IMR-90 (cell line): ENCODE measurements at regions not wholly inside any gene's neighbourhood (a gene's known extent, or its start where the extent isn't known, plus 50 kb on each side); places are given as distances from the start of the nearest gene placed in this dataset.
A peak's percentile ranks its signal among the peaks of the same experiment; 100 is the strongest.

Experiments
- ATAC-seq: fragments of 200-7000 bp; cut with Tn5 transposase; 2 replicates; pipeline ENCODE4 v1.9.1; 2020; ENCODE audit warnings: low read depth, mild to moderate bottlenecking, moderate library complexity
- BruUV-seq: library from RNA; stranded (reverse); fragments of 400-500 nt; replicated peaks from 2 replicates; lab custom pipeline; 2021; lab: Mats Ljungman, UMichigan
- CTCF ChIA-PET: fragments of 300-600 bp; formaldehyde crosslinking; extraction: SDS; loops from one replicate; lab custom pipeline; 2021; ENCODE audit warnings: antibody characterized with exemption; lab: Yijun Ruan, JAX
- POLR2A ChIA-PET: fragments of 300-600 bp; sonication (Branson Sonifier 250); formaldehyde crosslinking; loops from one replicate; lab custom pipeline; 2022; ENCODE audit warnings: antibody characterized with exemption; ENCODE audit not compliant: unreplicated experiment; lab: Charles Lee
- DNase-seq: peaks from one replicate; pipeline ENCODE4 v3.0.0; 2013
- H2AFZ ChIP-seq: replicated peaks from 2 replicates; pipeline ENCODE3; 2013; ENCODE audit warnings: low read length, mild to moderate bottlenecking; ENCODE audit not compliant: poor library complexity
- H2AK5ac ChIP-seq: 2 replicates; pipeline ENCODE4 v1.6.1; 2013; ENCODE audit warnings: low read depth, low read length, inconsistent platforms
- H2AK9ac ChIP-seq: replicated peaks from 2 replicates; pipeline ENCODE3; 2013; ENCODE audit warnings: mild to moderate bottlenecking, low read depth, low read length, moderate library complexity; ENCODE audit not compliant: poor library complexity
- H2BK120ac ChIP-seq: 2 replicates; pipeline ENCODE4 v1.6.1; 2013; ENCODE audit warnings: low read depth, low read length, inconsistent platforms
- H2BK15ac ChIP-seq: 3 replicates; pipeline ENCODE4 v1.6.1; 2013; ENCODE audit warnings: low read depth, low read length, inconsistent platforms
- H2BK20ac ChIP-seq: 2 replicates; pipeline ENCODE4 v1.6.1; 2013; ENCODE audit warnings: low read depth, mild to moderate bottlenecking, inconsistent platforms, low read length, moderate library complexity
- H2BK5ac ChIP-seq: 2 replicates; pipeline ENCODE4 v1.6.1; 2013; ENCODE audit warnings: mild to moderate bottlenecking, low read depth, low read length, inconsistent platforms; ENCODE audit not compliant: poor library complexity, severe bottlenecking
- H3K14ac ChIP-seq: replicated peaks from 2 replicates; pipeline ENCODE4 v1.6.1; 2013; ENCODE audit warnings: low read depth, low read length, inconsistent platforms
- H3K18ac ChIP-seq: 2 replicates; pipeline ENCODE4 v1.6.1; 2013; ENCODE audit warnings: low read depth, low read length, control low read depth
- H3K23ac ChIP-seq: 2 replicates; pipeline ENCODE4 v1.6.1; 2013; ENCODE audit warnings: low read depth, low read length, inconsistent platforms
- H3K27ac ChIP-seq: 2 replicates; pipeline ENCODE4 v1.5.1; 2013; ENCODE audit warnings: mild to moderate bottlenecking, control low read depth, low read length; ENCODE audit not compliant: insufficient read depth
- H3K27me3 ChIP-seq: 2 replicates; pipeline ENCODE4 v1.6.1; 2013; ENCODE audit warnings: low read length; ENCODE audit not compliant: control insufficient read depth, insufficient read depth
- H3K36me3 ChIP-seq: 2 replicates; pipeline ENCODE4 v1.6.1; 2013; ENCODE audit warnings: low read length, mixed read lengths; ENCODE audit not compliant: control insufficient read depth, insufficient read depth
- H3K4ac ChIP-seq: 2 replicates; pipeline ENCODE4 v1.6.1; 2013; ENCODE audit warnings: low read depth, low read length, inconsistent platforms
- H3K4me1 ChIP-seq: 2 replicates; pipeline ENCODE4 v1.6.1; 2013; ENCODE audit warnings: low read length, mixed read lengths; ENCODE audit not compliant: control insufficient read depth, insufficient read depth
- H3K4me2 ChIP-seq: 2 replicates; pipeline ENCODE4 v1.6.1; 2013; ENCODE audit warnings: low read depth, mild to moderate bottlenecking, control low read depth, low read length, moderate library complexity
- H3K4me3 ChIP-seq: 2 replicates; pipeline ENCODE4 v1.5.1; 2013; ENCODE audit warnings: low read depth, mild to moderate bottlenecking, control low read depth, low read length, moderate library complexity; ENCODE audit not compliant: insufficient read depth
- H3K56ac ChIP-seq: 2 replicates; pipeline ENCODE4 v1.6.1; 2013; ENCODE audit warnings: low read length, inconsistent platforms; ENCODE audit not compliant: insufficient read depth; ENCODE audit errors: extremely low read depth
- H3K79me1 ChIP-seq, 2 experiments: 2 replicates each; pipeline ENCODE4 v1.6.1; 2013; ENCODE audit warnings: low read length in 2 of 2, inconsistent platforms in 1 of 2, low read depth in 1 of 2
- H3K9ac ChIP-seq: 2 replicates; pipeline ENCODE4 v1.6.1; 2013; ENCODE audit warnings: low read depth, low read length, control low read depth
- H3K9me1 ChIP-seq: 2 replicates; pipeline ENCODE4 v1.6.1; 2013; ENCODE audit warnings: low read length, inconsistent platforms; ENCODE audit not compliant: insufficient read depth
- H3K9me3 ChIP-seq: 2 replicates; pipeline ENCODE4 v1.6.1; 2013; ENCODE audit warnings: low read length; ENCODE audit not compliant: control insufficient read depth, insufficient read depth
- H4K20me1 ChIP-seq: 2 replicates; pipeline ENCODE4 v1.6.1; 2013; ENCODE audit warnings: low read length, inconsistent platforms; ENCODE audit not compliant: insufficient read depth
- H4K5ac ChIP-seq: 2 replicates; pipeline ENCODE4 v1.6.1; 2013; ENCODE audit warnings: mild to moderate bottlenecking, low read depth, low read length, control low read depth
- H4K8ac ChIP-seq, 2 experiments: 2 replicates each; pipeline ENCODE4 v1.6.1; 2013; ENCODE audit warnings: low read depth in 2 of 2, low read length in 2 of 2, control low read depth in 1 of 2, inconsistent platforms in 1 of 2
- H4K91ac ChIP-seq: 2 replicates; pipeline ENCODE4 v1.6.1; 2013; ENCODE audit warnings: low read depth, low read length, inconsistent platforms; ENCODE audit not compliant: insufficient read depth
- FOS ChIP-seq: fragments of 150-350 bp; IDR thresholded peaks from 2 replicates; pipeline ENCODE4 v1.6.1; 2016; ENCODE audit warnings: low read depth, low read length
- RAD21 ChIP-seq: IDR thresholded peaks from 2 replicates; pipeline ENCODE4 v1.6.1; 2012; ENCODE audit warnings: low read length, improper control_type of control experiment
- RFX5 ChIP-seq: IDR thresholded peaks from 2 replicates; pipeline ENCODE4 v1.8.0; 2012; ENCODE audit warnings: low read depth, mild to moderate bottlenecking, low read length, moderate library complexity
- SMC3 ChIP-seq: fragments of 150-350 bp; IDR thresholded peaks from 2 replicates; pipeline ENCODE4 v1.6.1; 2016; ENCODE audit warnings: low read depth, mild to moderate bottlenecking, antibody characterized with exemption, low read length, moderate library complexity
- WGBS, 2 experiments: methylation state at CpG; one replicate each; pipeline versions ENCODE4 v1.1.5 to v1.1.7; 2013; ENCODE audit warnings: missing lambda C conversion rate in 2 of 2; ENCODE audit not compliant: insufficient read length in 1 of 2; ENCODE audit errors: extremely low coverage in 2 of 2; 5-methylcytosine and 5-hydroxymethylcytosine counted together
- dilution Hi-C: fragments of 300-500 bp; cut with HindIII; formaldehyde crosslinking; loops from one replicate; pipeline ENCODE4 v1.14.3; 2018; ENCODE audit warnings: low sequenced_read_pairs; ENCODE audit not compliant: unreplicated experiment
- in situ Hi-C: fragments of 300-500 bp; cut with MboI; formaldehyde crosslinking; loops from 3 replicates; pipeline ENCODE4 v1.14.3; 2019; ENCODE audit warnings: low sequenced_read_pairs, inconsistent platforms, mixed read lengths
- intact Hi-C: fragments of 100-400 bp; cut with micrococcal nuclease; formaldehyde crosslinking; loops from 2 replicates; pipeline ENCODE4 v1.10.0; 2022
- TF ChIP-seq, protein P1 (sequence below): fragments of 150-350 bp; IDR thresholded peaks from 2 replicates; pipeline ENCODE4 v1.6.1; 2016; ENCODE audit warnings: low read depth, mild to moderate bottlenecking, low read length, moderate library complexity, borderline replicate concordance
- TF ChIP-seq, protein P2 (sequence below): conservative IDR thresholded peaks from 2 replicates; pipeline ENCODE4 v1.5.1; 2012; ENCODE audit warnings: mild to moderate bottlenecking, low read depth, low read length, improper control_type of control experiment

DNA sequence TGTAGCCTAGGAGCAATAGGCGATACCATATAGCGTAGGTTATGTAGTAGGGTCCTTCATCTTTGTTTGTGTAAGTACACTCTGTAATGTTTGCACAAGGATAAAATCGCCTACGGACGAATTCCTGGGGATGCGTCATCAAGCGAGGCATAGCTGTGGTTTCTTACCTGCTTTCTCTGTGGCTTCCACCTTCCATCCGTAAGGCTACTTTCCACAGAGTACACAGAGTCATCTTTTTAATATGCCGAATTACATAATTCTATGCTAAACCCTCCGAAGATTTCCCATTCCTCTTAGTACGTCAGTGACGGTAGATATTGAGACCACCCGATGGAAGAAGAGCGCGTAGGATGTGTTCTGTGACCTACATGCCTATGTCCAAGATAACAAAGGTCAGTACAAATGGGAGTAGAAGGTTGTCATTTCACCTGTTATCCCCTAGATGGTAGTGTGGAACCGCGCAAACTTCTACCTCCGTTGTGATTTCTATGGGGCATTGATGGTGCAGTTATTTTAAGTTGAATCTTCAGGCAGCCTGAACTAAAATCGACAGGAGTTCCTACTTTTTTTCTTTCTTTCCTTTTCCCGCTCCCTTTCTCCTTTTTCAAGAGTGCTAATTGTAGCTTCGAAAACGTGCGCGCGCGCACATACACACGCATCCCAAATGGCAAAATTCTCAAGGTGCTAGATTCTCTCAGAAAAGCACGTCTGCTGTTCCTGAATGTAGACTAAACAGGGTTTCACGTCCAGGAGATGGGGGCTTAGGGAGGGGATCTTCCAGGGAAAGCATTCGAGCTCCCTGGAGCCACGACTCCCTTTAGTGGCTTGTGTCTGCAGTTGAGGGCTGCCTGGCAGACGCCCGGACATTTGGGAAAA lies 111.7 kb upstream of the MBL2 start:
- POLR2A ChIA-PET: no interaction called here
- H2BK15ac ChIP-seq: no peak overlapping the region
- no peak overlapping the region for H3K4ac ChIP-seq
- H4K20me1 ChIP-seq: no peaks in the 10 kb centered on the region
- no peak overlapping the region for H2BK20ac ChIP-seq
- no peak overlapping the region for H4K5ac ChIP-seq
- in situ Hi-C loops (no loop called here), dilution Hi-C loops (no loop called here), intact Hi-C loops (loop anchor here (1.0 to 10.0 kb wide), 2 partner anchors 66 to 721 kb away; no protein-coding TSS in a partner anchor)
- no peaks in the 10 kb centered on the region for H3K36me3 ChIP-seq
- H3K18ac ChIP-seq: no peak overlapping the region
- no peak overlapping the region for H3K14ac ChIP-seq
- no peaks in the 10 kb centered on the region for H3K79me1 ChIP-seq
- H2AK5ac ChIP-seq: no peak overlapping the region
- peak; percentile 67 for DNase-seq
- no peak overlapping the region for H3K56ac ChIP-seq
- no peak overlapping the region for H4K91ac ChIP-seq
- H3K4me1 ChIP-seq: no peaks in the 10 kb centered on the region
- H2AK9ac ChIP-seq: peak overlapping the region; percentile 9
- peak overlapping the region; percentile 66 for H3K4me2 ChIP-seq
- peak overlapping the region; percentile 82 for H2AFZ ChIP-seq
- H3K23ac ChIP-seq: no peak overlapping the region
- WGBS, 2 experiments: no CpG with 5 or more reads among the region's 33 CpGs
- no peak overlapping the region for H3K9ac ChIP-seq
- no peaks in the 10 kb centered on the region for H3K9me3 ChIP-seq
- no peak overlapping the region for H4K8ac ChIP-seq
- TF ChIP-seq FOS: no peak
- TF ChIP-seq, protein P1, sequence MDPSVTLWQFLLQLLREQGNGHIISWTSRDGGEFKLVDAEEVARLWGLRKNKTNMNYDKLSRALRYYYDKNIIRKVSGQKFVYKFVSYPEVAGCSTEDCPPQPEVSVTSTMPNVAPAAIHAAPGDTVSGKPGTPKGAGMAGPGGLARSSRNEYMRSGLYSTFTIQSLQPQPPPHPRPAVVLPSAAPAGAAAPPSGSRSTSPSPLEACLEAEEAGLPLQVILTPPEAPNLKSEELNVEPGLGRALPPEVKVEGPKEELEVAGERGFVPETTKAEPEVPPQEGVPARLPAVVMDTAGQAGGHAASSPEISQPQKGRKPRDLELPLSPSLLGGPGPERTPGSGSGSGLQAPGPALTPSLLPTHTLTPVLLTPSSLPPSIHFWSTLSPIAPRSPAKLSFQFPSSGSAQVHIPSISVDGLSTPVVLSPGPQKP: no peak
- TF ChIP-seq RFX5: no peak
- peak; percentile 53 for TF ChIP-seq SMC3
- TF ChIP-seq RAD21: peak; percentile 85
- TF ChIP-seq, protein P2, sequence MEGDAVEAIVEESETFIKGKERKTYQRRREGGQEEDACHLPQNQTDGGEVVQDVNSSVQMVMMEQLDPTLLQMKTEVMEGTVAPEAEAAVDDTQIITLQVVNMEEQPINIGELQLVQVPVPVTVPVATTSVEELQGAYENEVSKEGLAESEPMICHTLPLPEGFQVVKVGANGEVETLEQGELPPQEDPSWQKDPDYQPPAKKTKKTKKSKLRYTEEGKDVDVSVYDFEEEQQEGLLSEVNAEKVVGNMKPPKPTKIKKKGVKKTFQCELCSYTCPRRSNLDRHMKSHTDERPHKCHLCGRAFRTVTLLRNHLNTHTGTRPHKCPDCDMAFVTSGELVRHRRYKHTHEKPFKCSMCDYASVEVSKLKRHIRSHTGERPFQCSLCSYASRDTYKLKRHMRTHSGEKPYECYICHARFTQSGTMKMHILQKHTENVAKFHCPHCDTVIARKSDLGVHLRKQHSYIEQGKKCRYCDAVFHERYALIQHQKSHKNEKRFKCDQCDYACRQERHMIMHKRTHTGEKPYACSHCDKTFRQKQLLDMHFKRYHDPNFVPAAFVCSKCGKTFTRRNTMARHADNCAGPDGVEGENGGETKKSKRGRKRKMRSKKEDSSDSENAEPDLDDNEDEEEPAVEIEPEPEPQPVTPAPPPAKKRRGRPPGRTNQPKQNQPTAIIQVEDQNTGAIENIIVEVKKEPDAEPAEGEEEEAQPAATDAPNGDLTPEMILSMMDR: peak; percentile 79
- H3K27ac ChIP-seq: no peak overlapping the region
- peak; percentile 100 for ATAC-seq
- H3K9me1 ChIP-seq: no peaks in the 10 kb centered on the region
- no peak overlapping the region for H2BK120ac ChIP-seq
- no TSS peak for BruUV-seq
- no peak overlapping the region for H3K4me3 ChIP-seq
- CTCF ChIA-PET: interaction anchor here (0.6 to 1.0 kb wide), 3 partner anchors 11 to 701 kb away, joined by 3 read pairs; no protein-coding TSS in a partner anchor
- peaks cover 5% of the 10 kb centered on the region; the same call in 1 of the 2 replicates for H3K27me3 ChIP-seq
- no peak overlapping the region for H2BK5ac ChIP-seq
